D721Med (cell line): ENCODE measurements at regions not wholly inside any gene's neighbourhood (a gene's known extent, or its start where the extent isn't known, plus 50 kb on each side); places are given as distances from the start of the nearest gene placed in this dataset.
"Not testable (repeated sequence)": the region's sequence is repeated elsewhere in the genome, so short reads cannot be mapped to it uniquely, and the experiment has no call there.

ENCODE experiments used
- DNase-seq: peaks from one replicate; pipeline ENCODE4 v3.0.0; 2011; ENCODE audit warnings: low spot score; ENCODE audit not compliant: insufficient read length
- FAIRE-seq: peaks from 2 replicates; lab custom pipeline; 2011; peaks lifted over from hg19 to GRCh38; lab: Jason Lieb, UNC
- TF ChIP-seq, protein P1 (sequence below): IDR thresholded peaks from 2 replicates; pipeline ENCODE4 v1.5.1; 2012; ENCODE audit warnings: mild to moderate bottlenecking, control low read depth; ENCODE audit not compliant: insufficient read depth; ENCODE audit errors: missing control alignments

DNA sequence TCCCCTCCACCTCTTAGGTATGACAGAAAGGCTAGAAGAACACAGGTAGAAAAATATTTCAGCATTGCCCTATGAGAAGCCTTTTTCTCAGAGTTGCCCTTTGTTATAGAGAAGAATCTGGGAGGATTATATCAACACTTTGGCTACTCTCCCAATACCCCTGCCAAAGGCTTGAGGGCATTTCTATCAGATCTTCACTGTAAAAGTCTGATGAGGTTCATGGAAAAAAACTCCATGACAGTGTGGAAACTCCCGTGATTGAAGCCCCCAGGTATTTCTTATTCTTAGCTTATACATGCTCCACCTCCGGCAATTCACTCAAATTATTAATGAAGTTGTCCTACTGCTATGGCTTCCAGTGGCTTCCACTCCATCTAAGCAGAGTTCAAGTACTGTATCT is 753.6 kb downstream of the CENPC start:
- DNase-seq (no peak), FAIRE-seq (no peak)
- TF ChIP-seq, protein P1, sequence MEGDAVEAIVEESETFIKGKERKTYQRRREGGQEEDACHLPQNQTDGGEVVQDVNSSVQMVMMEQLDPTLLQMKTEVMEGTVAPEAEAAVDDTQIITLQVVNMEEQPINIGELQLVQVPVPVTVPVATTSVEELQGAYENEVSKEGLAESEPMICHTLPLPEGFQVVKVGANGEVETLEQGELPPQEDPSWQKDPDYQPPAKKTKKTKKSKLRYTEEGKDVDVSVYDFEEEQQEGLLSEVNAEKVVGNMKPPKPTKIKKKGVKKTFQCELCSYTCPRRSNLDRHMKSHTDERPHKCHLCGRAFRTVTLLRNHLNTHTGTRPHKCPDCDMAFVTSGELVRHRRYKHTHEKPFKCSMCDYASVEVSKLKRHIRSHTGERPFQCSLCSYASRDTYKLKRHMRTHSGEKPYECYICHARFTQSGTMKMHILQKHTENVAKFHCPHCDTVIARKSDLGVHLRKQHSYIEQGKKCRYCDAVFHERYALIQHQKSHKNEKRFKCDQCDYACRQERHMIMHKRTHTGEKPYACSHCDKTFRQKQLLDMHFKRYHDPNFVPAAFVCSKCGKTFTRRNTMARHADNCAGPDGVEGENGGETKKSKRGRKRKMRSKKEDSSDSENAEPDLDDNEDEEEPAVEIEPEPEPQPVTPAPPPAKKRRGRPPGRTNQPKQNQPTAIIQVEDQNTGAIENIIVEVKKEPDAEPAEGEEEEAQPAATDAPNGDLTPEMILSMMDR: no peak

DNA sequence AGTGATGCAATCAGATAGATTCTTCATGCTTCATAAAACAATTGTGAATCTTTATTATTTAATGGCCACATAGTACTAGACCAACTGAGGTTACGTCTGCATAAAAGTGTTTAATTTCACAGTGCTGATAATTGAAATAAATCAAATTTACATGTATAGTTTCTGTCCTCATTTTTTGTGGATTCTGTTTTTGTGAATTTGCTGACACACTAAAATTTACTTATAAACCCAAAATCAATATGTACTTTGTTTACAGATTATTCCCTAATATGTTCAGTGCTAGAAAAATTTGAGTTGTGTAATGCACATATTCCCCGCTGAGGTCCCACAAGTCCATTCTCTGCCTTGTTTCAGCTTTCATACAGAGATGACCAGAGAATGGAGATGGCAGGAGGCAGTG is 759.8 kb downstream of the CENPC start:
- TF ChIP-seq, protein P1: no peak
- FAIRE-seq (no peak), DNase-seq (no peak)

DNA sequence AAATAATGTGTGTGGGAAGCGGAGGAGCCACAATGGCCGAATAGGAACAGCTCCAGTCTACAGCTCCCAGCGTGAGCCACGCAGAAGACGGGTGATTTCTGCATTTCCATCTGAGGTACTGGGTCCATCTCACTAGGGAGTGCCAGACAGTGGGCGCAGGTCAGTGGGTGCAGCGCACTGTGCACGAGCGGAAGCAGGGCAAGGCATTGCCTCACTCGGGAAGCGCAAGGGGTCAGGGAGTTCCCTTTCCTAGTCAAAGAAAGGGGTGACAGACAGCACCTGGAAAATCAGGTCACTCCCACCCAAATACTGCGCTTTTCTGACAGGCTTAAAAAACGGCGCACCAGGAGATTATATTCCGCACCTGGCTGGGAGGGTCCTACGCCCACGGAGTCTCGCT is 762.6 kb downstream of the CENPC start:
- DNase-seq, FAIRE-seq: not testable (repeated sequence)

DNA sequence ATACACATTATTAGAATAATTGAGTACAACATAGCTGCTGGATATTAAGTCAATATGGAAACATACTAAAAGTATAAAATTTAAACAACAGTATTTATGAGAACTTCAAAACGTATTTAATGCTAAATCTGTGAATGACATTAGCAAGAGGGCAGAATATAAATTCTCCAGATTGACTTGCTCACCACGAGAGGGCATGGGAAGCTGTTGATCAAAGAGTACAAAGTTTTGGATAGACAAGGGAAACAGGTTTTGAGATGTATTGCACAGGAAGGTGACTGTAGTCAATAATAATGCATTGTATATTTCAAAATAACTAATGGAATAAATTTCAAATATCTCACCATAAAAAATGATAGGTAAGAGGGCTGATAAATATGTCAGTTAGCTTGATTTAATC is 768.2 kb downstream of the CENPC start:
- FAIRE-seq: peak; percentile 25
- TF ChIP-seq, protein P1: peak; percentile 18
- no peak for DNase-seq

DNA sequence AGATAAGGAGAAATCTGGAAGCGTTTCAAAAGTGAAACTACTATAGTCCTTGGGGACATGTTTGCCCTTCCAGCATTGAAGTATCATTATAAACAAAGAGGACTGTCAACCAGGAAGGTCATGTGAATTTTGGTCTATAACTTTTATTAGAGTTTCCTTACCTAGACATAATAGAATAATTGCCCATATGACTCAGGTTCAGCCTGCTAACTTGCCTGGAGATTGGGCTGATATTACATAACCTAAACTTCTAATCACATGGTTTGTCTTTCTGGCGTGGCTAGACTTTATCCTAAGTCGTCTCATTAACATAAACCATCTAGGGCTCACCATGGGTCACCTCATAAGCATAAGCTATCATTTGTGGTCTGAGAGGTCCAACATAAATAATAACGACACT is 775.9 kb downstream of the CENPC start:
- DNase-seq (no peak), FAIRE-seq (no peak)
- TF ChIP-seq, protein P1: no peak

DNA sequence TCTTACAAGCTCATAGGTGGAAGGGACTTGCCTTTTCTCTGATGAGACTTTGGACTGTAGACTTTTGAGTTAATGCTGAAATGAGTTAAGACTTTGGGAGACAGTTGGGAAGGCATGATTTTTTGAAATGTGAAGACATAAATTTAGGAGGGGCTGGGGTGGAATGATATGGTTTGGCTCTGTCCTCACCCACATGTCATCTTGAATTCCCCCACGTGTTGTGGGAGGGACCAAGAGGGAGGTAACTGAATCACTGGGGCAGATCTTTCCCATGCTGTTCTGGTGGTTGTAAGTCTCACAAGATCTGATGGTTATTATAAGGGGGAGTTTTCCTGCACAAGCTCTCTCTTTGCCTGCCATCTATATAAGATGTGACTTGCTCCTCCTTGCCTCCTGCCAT is 777.9 kb downstream of the CENPC start:
- no peak for DNase-seq
- TF ChIP-seq, protein P1: no peak
- no peak for FAIRE-seq

DNA sequence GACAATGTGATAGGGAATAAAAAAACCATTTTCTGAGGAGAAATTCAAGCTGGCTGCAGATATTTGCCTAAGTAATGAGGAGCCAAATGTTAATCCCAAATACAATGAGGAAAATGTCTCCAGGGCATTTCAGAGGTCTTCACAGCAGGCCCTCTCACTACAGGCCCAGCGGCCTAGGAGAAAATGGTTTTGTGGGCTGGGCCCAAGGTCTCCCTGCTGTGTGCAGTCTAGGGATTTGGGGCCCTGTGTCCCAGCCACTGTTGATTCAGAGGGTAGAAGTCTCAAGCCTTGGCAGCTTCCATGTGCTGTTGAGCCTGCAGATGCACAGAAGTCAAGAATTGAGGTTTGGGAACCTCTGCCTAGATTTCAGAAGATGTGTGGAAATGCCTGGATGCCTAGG is 778.7 kb downstream of the CENPC start:
- FAIRE-seq (no peak), DNase-seq (no peak)
- TF ChIP-seq, protein P1: no peak

DNA sequence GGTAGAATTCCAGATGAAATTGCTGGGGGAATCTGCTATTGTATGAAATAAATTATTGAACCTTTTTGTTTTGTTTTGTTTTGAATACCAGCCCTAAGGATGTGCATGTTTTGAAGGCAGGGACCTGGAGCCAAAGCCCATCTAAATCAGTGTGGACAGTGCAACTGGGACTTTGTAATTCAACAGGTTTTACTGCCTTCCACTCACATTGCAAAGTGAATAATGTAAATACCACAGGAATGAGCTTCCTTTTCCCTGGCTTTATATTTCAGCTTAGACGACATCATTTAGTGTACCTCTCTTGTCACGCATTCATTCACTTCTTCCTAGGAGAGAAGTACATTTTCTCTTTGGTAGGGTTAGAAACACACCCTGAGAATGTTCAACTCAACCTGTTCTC is 795.0 kb downstream of the CENPC start:
- TF ChIP-seq, protein P1: no peak
- FAIRE-seq: peak; percentile 41
- no peak for DNase-seq

DNA sequence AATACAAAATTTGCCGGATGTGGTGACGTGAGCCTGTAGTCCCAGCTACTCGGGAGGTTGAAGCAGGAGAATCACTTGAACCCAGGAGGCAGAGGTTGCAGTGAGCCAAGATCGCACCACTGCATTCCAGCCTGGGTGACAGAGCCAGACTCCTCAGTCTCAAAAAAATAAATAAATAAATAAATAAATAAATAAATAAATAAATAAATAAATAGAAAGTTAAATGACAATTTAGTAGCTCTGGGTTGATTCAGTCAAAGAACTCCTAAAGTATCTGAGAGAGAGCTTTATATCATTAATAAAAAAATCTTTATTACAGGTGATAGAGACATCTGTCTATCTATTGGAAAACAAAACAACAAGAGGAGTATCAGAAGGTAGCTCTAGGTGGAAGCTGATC is 798.4 kb downstream of the CENPC start:
- FAIRE-seq: not testable (repeated sequence)

More for the DNA sequence above, 798.4 kb downstream of the CENPC start:
- DNase-seq: not testable (repeated sequence)
